Endothelial cell of umbilical vein (primary cell): ENCODE measurements at regions not wholly inside any gene's neighbourhood (a gene's known extent, or its start where the extent isn't known, plus 50 kb on each side); places are given as distances from the start of the nearest gene placed in this dataset.

ENCODE experiments used
- BruUV-seq: library from RNA; stranded (reverse); fragments of 400-500 nt; replicated peaks from 2 replicates; lab custom pipeline; 2021; lab: Mats Ljungman, UMichigan
- CTCF ChIA-PET: fragments of 300-600, 350-600 bp; sonication (Branson Sonifier 250); formaldehyde crosslinking; loops from one replicate; lab custom pipeline; 2021; ENCODE audit warnings: antibody characterized with exemption, inconsistent platforms; lab: Charles Lee
- POLR2A ChIA-PET: fragments of 300-600, 350-600 bp; sonication (Branson Sonifier 250); formaldehyde crosslinking; loops from one replicate; lab custom pipeline; 2021; ENCODE audit warnings: antibody characterized with exemption, inconsistent platforms; lab: Charles Lee
- DNase-seq: peaks from one replicate; pipeline ENCODE4 v3.0.0-alpha.2; 2011; ENCODE audit warnings: low read depth, low spot score
- FAIRE-seq: peaks from 2 replicates; lab custom pipeline; 2011; peaks lifted over from hg19 to GRCh38; lab: Jason Lieb, UNC
- H2AFZ ChIP-seq: 2 replicates; pipeline ENCODE4 v1.6.0; 2012; ENCODE audit warnings: low read depth, low read length, control low read depth, inconsistent platforms
- H3K27ac ChIP-seq: 2 replicates; pipeline ENCODE4 v1.5.1; 2011; ENCODE audit warnings: low read depth, mild to moderate bottlenecking, control low read depth, low read length, moderate library complexity; ENCODE audit not compliant: insufficient read depth
- H3K27me3 ChIP-seq, 2 experiments: 2 replicates each; pipeline versions ENCODE4 v1.6.0 to v1.6.1; 2011; ENCODE audit warnings: low read length in 2 of 2, mixed read lengths in 1 of 2; ENCODE audit not compliant: control insufficient read depth in 2 of 2, insufficient read depth in 2 of 2
- H3K36me3 ChIP-seq, 2 experiments: 2 replicates in 1 of 2; 3 replicates in 1 of 2; pipeline ENCODE4 v1.5.1; 2011; ENCODE audit warnings: low read length in 2 of 2, mild to moderate bottlenecking in 1 of 2, moderate library complexity in 1 of 2; ENCODE audit not compliant: control insufficient read depth in 2 of 2, insufficient read depth in 2 of 2; ENCODE audit errors: extremely low read depth in 1 of 2
- H3K4me1 ChIP-seq: 3 replicates; pipeline ENCODE4 v1.5.1; 2011; ENCODE audit warnings: mild to moderate bottlenecking, low read length; ENCODE audit not compliant: control insufficient read depth, insufficient read depth; ENCODE audit errors: extremely low read depth
- H3K4me2 ChIP-seq: 2 replicates; pipeline ENCODE4 v1.6.1; 2011; ENCODE audit warnings: low read length, control low read depth, mixed read lengths; ENCODE audit not compliant: insufficient read depth
- H3K4me3 ChIP-seq, 3 experiments: fragments of 200-600 bp in 1 of 3; sonication (generic), shearing (Covaris generic) in 1 of 3; replicated peaks in 1 of 3; 2 replicates each; pipeline ENCODE4 v1.5.1; 2011 to 2016; ENCODE audit warnings: control low read depth in 3 of 3, low read length in 3 of 3, mild to moderate bottlenecking in 2 of 3, inconsistent platforms in 1 of 3, low read depth in 1 of 3, moderate library complexity in 1 of 3; ENCODE audit not compliant: insufficient read depth in 1 of 3
- H3K79me2 ChIP-seq: 2 replicates; pipeline ENCODE4 v1.6.0; 2012; ENCODE audit warnings: low read length, inconsistent platforms; ENCODE audit not compliant: control insufficient read depth, insufficient read depth
- H3K9ac ChIP-seq: replicated peaks from 2 replicates; pipeline ENCODE3; 2011; ENCODE audit warnings: low read length, control low read depth; ENCODE audit not compliant: insufficient read depth; ENCODE audit errors: extremely low read depth
- H3K9me1 ChIP-seq: replicated peaks from 3 replicates; pipeline ENCODE4 v1.6.0; 2011; ENCODE audit warnings: mild to moderate bottlenecking, low read length; ENCODE audit not compliant: control insufficient read depth, insufficient read depth; ENCODE audit errors: extremely low read depth
- H3K9me3 ChIP-seq: replicated peaks from 2 replicates; pipeline ENCODE4 v1.5.1; 2012; ENCODE audit warnings: low read length, inconsistent platforms; ENCODE audit not compliant: control insufficient read depth, insufficient read depth
- H4K20me1 ChIP-seq: replicated peaks from 2 replicates; pipeline ENCODE3; 2011; ENCODE audit warnings: mild to moderate bottlenecking, low read length; ENCODE audit not compliant: control insufficient read depth, insufficient read depth; ENCODE audit errors: extremely low read depth
- CTCF ChIP-seq, 2 donors: IDR thresholded peaks; 1 replicate in 1 of 2; 2 replicates in 1 of 2; pipeline ENCODE4 v1.5.1; 2011; ENCODE audit warnings: low read length in 2 of 2, mild to moderate bottlenecking in 2 of 2, moderate library complexity in 2 of 2, control low read depth in 1 of 2, inconsistent platforms in 1 of 2, low read depth in 1 of 2; ENCODE audit not compliant: insufficient read depth in 1 of 2; ENCODE audit errors: extremely low read depth in 1 of 2
- EZH2 ChIP-seq: IDR thresholded peaks from 2 replicates; pipeline ENCODE4 v1.6.1; 2012; ENCODE audit warnings: borderline replicate concordance, low read depth, mild to moderate bottlenecking, moderate library complexity, low read length, inconsistent platforms; ENCODE audit not compliant: severe bottlenecking
- FOS ChIP-seq: IDR thresholded peaks from 2 replicates; pipeline ENCODE4 v1.6.1; 2011; ENCODE audit warnings: mild to moderate bottlenecking, low read length, moderate library complexity, borderline replicate concordance; ENCODE audit not compliant: insufficient read depth
- GATA2 ChIP-seq: IDR thresholded peaks from 2 replicates; pipeline ENCODE4 v1.7.0; 2011; ENCODE audit warnings: low read depth, mild to moderate bottlenecking, moderate library complexity, mixed read lengths, low read length; ENCODE audit not compliant: insufficient read length, insufficient read depth
- JUN ChIP-seq: IDR thresholded peaks from 2 replicates; pipeline ENCODE4 v1.6.1; 2011; ENCODE audit warnings: borderline replicate concordance, low read depth; ENCODE audit not compliant: insufficient read length, insufficient read depth
- MAX ChIP-seq: IDR thresholded peaks from 2 replicates; pipeline ENCODE4 v1.6.1; 2011; ENCODE audit not compliant: insufficient read depth, insufficient read length
- MYC ChIP-seq: IDR thresholded peaks from one replicate; pipeline ENCODE4 v1.6.1; 2011; ENCODE audit warnings: mild to moderate bottlenecking, low read depth, low read length
- POLR2A ChIP-seq: IDR thresholded peaks from 2 replicates; pipeline ENCODE4 v1.6.1; 2012; ENCODE audit warnings: low read depth, mild to moderate bottlenecking, control low read depth, low read length
- POLR2AphosphoS5 ChIP-seq: IDR thresholded peaks from 2 replicates; pipeline ENCODE4 v1.6.1; 2012; ENCODE audit warnings: low read depth, mild to moderate bottlenecking, control low read depth, low read length, moderate library complexity; ENCODE audit not compliant: insufficient read depth
- dilution Hi-C: fragments of 300-500 bp; cut with MboI; formaldehyde crosslinking; loops from one replicate; pipeline ENCODE4 v1.15.0; 2019; ENCODE audit warnings: low sequenced_read_pairs; ENCODE audit not compliant: extremely low pct_ligation_motif_present
- intact Hi-C: fragments of 100-400 bp; cut with micrococcal nuclease; formaldehyde crosslinking; loops from one replicate; pipeline ENCODE4 v1.10.0; 2022

- dilution Hi-C loops (no loop called here), intact Hi-C loops (no loop called here)
- Histone ChIP-seq H3K9me3 (no peaks in the 10 kb centered on the region), H3K79me2 (no peaks in the 10 kb centered on the region), H2AFZ (no peak overlapping the region), H3K4me1 (peaks cover 19% of the 10 kb centered on the region), H3K4me3 (no peak overlapping the region), H3K36me3 (no peaks in the 10 kb centered on the region), H3K9me1 (no peaks in the 10 kb centered on the region), H3K9ac (no peak overlapping the region), H3K27ac (no peak overlapping the region), H4K20me1 (no peaks in the 10 kb centered on the region), H3K4me2 (no peak overlapping the region), H3K27me3 (no peaks in the 10 kb centered on the region)
- TF ChIP-seq EZH2 (no peak), FOS (no peak), MYC (no peak), JUN (no peak), POLR2AphosphoS5 (no peak), POLR2A (no peak), GATA2 (no peak), MAX (no peak), CTCF (IDR thresholded peaks at IDR 0.05; ENCODE audit: extremely low read depth in 1 of 2, insufficient read depth in 1 of 2, low read depth in 1 of 2, low read length in 2 of 2) (no peak)
- CTCF ChIA-PET = interaction anchor here (1.6 to 1.9 kb wide), 3 partner anchors 8 to 117 kb away, joined by 4 to 9 read pairs (median 6); no protein-coding TSS in a partner anchor
- no peak for FAIRE-seq
- no TSS peak for BruUV-seq
- no peak for DNase-seq
- POLR2A ChIA-PET = no interaction called here
Measured at GRCh38 chr2:63743170-63743981, 98.3 kb upstream of the UGP2 start.
